GM21717 (cell line): ENCODE measurements at regions not wholly inside any gene's neighbourhood (a gene's known extent, or its start where the extent isn't known, plus 50 kb on each side); places are given as distances from the start of the nearest gene placed in this dataset.
A peak's percentile ranks its signal among the peaks of the same experiment; 100 is the strongest.

Source experiments
- ATAC-seq: cut with Tn5 transposase; IDR thresholded peaks from one replicate; pipeline ENCODE4 v1.9.1; 2021; ENCODE audit warnings: mild to moderate bottlenecking, moderate library complexity; ENCODE audit not compliant: unreplicated experiment

- ATAC-seq = no peak
These were observed 213.2 kb upstream of the FOXN3 start for GRCh38 chr14:89630101-89630829.

GRCh38 chr14:89629383-89629782 is 212.3 kb upstream of the FOXN3 start:
- no peak for ATAC-seq

GRCh38 chr14:89628521-89628920 is 211.5 kb upstream of the FOXN3 start:
- no peak for ATAC-seq

- ATAC-seq = no peak
These were observed 209.3 kb upstream of the FOXN3 start for GRCh38 chr14:89626233-89626806.

- ATAC-seq = no peak
These were observed 208.7 kb upstream of the FOXN3 start for GRCh38 chr14:89625731-89626232.

- ATAC-seq = no peak
These were observed 208.2 kb upstream of the FOXN3 start for GRCh38 chr14:89625244-89625713.

GRCh38 chr14:89624500-89625156 is 207.6 kb upstream of the FOXN3 start:
- ATAC-seq = no peak

GRCh38 chr14:89621791-89622638 is 205.0 kb upstream of the FOXN3 start:
- no peak for ATAC-seq

GRCh38 chr14:89621009-89621421 is 204.0 kb upstream of the FOXN3 start:
- no peak for ATAC-seq

- no peak for ATAC-seq
These were observed 203.4 kb upstream of the FOXN3 start for GRCh38 chr14:89620436-89620835.

GRCh38 chr14:89619596-89619995 is 202.6 kb upstream of the FOXN3 start:
- ATAC-seq = no peak

- ATAC-seq = peak; percentile 73
These were observed 201.9 kb upstream of the FOXN3 start for GRCh38 chr14:89618811-89619551.

GRCh38 chr14:89618330-89618708 is 201.3 kb upstream of the FOXN3 start:
- ATAC-seq = no peak

- no peak for ATAC-seq
These were observed 200.7 kb upstream of the FOXN3 start for GRCh38 chr14:89617481-89618329.

- peak; percentile 55 for ATAC-seq
These were observed 199.9 kb upstream of the FOXN3 start for GRCh38 chr14:89616852-89617341.

- ATAC-seq = peak; percentile 2
These were observed 199.4 kb upstream of the FOXN3 start for GRCh38 chr14:89616425-89616824.

GRCh38 chr14:89615421-89615820 is 198.4 kb upstream of the FOXN3 start:
- no peak for ATAC-seq

GRCh38 chr14:89614009-89614691 is 197.1 kb upstream of the FOXN3 start:
- ATAC-seq = no peak
